ENCODE measurements at regions not wholly inside any gene's neighbourhood (a gene's known extent, or its start where the extent isn't known, plus 50 kb on each side); places are given as distances from the start of the nearest gene placed in this dataset.
A peak's percentile ranks its signal among the peaks of the same experiment; 100 is the strongest.

GRCh38 chr5:128665747-128666355 lies 127.8 kb upstream of the FBN2 start:
- H3K27ac ChIP-seq (ENCODE audit: low read length), result no peak overlapping the region
- H3K27me3 ChIP-seq (ENCODE audit: control insufficient read depth, insufficient read depth, low read length), result no peaks in the 10 kb centered on the region
- no peak overlapping the region for H3K4me3 ChIP-seq (ENCODE audit: low read length)
- no peaks in the 10 kb centered on the region for H3K4me1 ChIP-seq (ENCODE audit: control insufficient read depth, insufficient read depth, low read length)
- H3K36me3 ChIP-seq (ENCODE audit: control insufficient read depth, insufficient read depth, low read length), result no peaks in the 10 kb centered on the region
- no peaks in the 10 kb centered on the region for H3K9me3 ChIP-seq (ENCODE audit: control insufficient read depth, low read depth, low read length)
- WGBS (ENCODE audit: insufficient coverage, low lambda C conversion rate), result 80% methylated on average over 1 of the region's 5 CpGs
- no peak for DNase-seq

GRCh38 chr5:128667152-128667551 lies 129.1 kb upstream of the FBN2 start:
- Histone ChIP-seq H3K4me1 (ENCODE audit: control insufficient read depth, insufficient read depth, low read length) (no peaks in the 10 kb centered on the region), H3K9me3 (ENCODE audit: control insufficient read depth, low read depth, low read length) (no peaks in the 10 kb centered on the region), H3K27ac (ENCODE audit: low read length) (no peak overlapping the region), H3K4me3 (ENCODE audit: low read length) (no peak overlapping the region), H3K27me3 (ENCODE audit: control insufficient read depth, insufficient read depth, low read length) (no peaks in the 10 kb centered on the region), H3K36me3 (ENCODE audit: control insufficient read depth, insufficient read depth, low read length) (no peaks in the 10 kb centered on the region)
- WGBS (ENCODE audit: insufficient coverage, low lambda C conversion rate), result no CpG with 5 or more reads among the region's 1 CpG
- no peak for DNase-seq

- no CpG with 5 or more reads among the region's 1 CpG for WGBS (ENCODE audit: insufficient coverage, low lambda C conversion rate)
- Histone ChIP-seq H3K27me3 (ENCODE audit: control insufficient read depth, insufficient read depth, low read length) (no peaks in the 10 kb centered on the region), H3K4me1 (ENCODE audit: control insufficient read depth, insufficient read depth, low read length) (no peaks in the 10 kb centered on the region), H3K27ac (ENCODE audit: low read length) (no peak overlapping the region), H3K4me3 (ENCODE audit: low read length) (no peak overlapping the region), H3K36me3 (ENCODE audit: control insufficient read depth, insufficient read depth, low read length) (no peaks in the 10 kb centered on the region), H3K9me3 (ENCODE audit: control insufficient read depth, low read depth, low read length) (no peaks in the 10 kb centered on the region)
- no peak for DNase-seq
These were observed 129.7 kb upstream of the FBN2 start for GRCh38 chr5:128667751-128668150.

- H3K9me3 ChIP-seq (ENCODE audit: control insufficient read depth, low read depth, low read length), result no peaks in the 10 kb centered on the region
- DNase-seq, result no peak
- H3K36me3 ChIP-seq (ENCODE audit: control insufficient read depth, insufficient read depth, low read length), result no peaks in the 10 kb centered on the region
- H3K27ac ChIP-seq (ENCODE audit: low read length), result no peak overlapping the region
- H3K4me3 ChIP-seq (ENCODE audit: low read length), result no peak overlapping the region
- no peaks in the 10 kb centered on the region for H3K4me1 ChIP-seq (ENCODE audit: control insufficient read depth, insufficient read depth, low read length)
- WGBS (ENCODE audit: insufficient coverage, low lambda C conversion rate), result 100% methylated on average over 2 of the region's 6 CpGs
- H3K27me3 ChIP-seq (ENCODE audit: control insufficient read depth, insufficient read depth, low read length), result no peaks in the 10 kb centered on the region
These were observed 130.9 kb upstream of the FBN2 start for GRCh38 chr5:128668921-128669320.

- no peak overlapping the region for H3K27ac ChIP-seq (ENCODE audit: low read length)
- no peaks in the 10 kb centered on the region for H3K9me3 ChIP-seq (ENCODE audit: control insufficient read depth, low read depth, low read length)
- no peak overlapping the region for H3K4me3 ChIP-seq (ENCODE audit: low read length)
- H3K36me3 ChIP-seq (ENCODE audit: control insufficient read depth, insufficient read depth, low read length), result no peaks in the 10 kb centered on the region
- H3K27me3 ChIP-seq (ENCODE audit: control insufficient read depth, insufficient read depth, low read length), result no peaks in the 10 kb centered on the region
- no peak for DNase-seq
- WGBS (ENCODE audit: insufficient coverage, low lambda C conversion rate), result no CpG with 5 or more reads among the region's 2 CpGs
- no peaks in the 10 kb centered on the region for H3K4me1 ChIP-seq (ENCODE audit: control insufficient read depth, insufficient read depth, low read length)
These were observed 131.8 kb upstream of the FBN2 start for GRCh38 chr5:128669803-128670202.

- Histone ChIP-seq H3K36me3 (ENCODE audit: control insufficient read depth, insufficient read depth, low read length) (no peaks in the 10 kb centered on the region), H3K27ac (ENCODE audit: low read length) (no peak overlapping the region), H3K4me3 (ENCODE audit: low read length) (no peak overlapping the region), H3K4me1 (ENCODE audit: control insufficient read depth, insufficient read depth, low read length) (no peaks in the 10 kb centered on the region), H3K9me3 (ENCODE audit: control insufficient read depth, low read depth, low read length) (no peaks in the 10 kb centered on the region), H3K27me3 (ENCODE audit: control insufficient read depth, insufficient read depth, low read length) (no peaks in the 10 kb centered on the region)
- DNase-seq, result no peak
- WGBS (ENCODE audit: insufficient coverage, low lambda C conversion rate), result no CpG with 5 or more reads among the region's 2 CpGs
These were observed 133.9 kb upstream of the FBN2 start for GRCh38 chr5:128671943-128672342.

- Histone ChIP-seq H3K9me3 (ENCODE audit: control insufficient read depth, low read depth, low read length) (no peaks in the 10 kb centered on the region), H3K4me3 (ENCODE audit: low read length) (no peak overlapping the region), H3K27ac (ENCODE audit: low read length) (no peak overlapping the region), H3K4me1 (ENCODE audit: control insufficient read depth, insufficient read depth, low read length) (no peaks in the 10 kb centered on the region), H3K36me3 (ENCODE audit: control insufficient read depth, insufficient read depth, low read length) (no peaks in the 10 kb centered on the region), H3K27me3 (ENCODE audit: control insufficient read depth, insufficient read depth, low read length) (no peaks in the 10 kb centered on the region)
- 89% methylated on average over 2 of the region's 3 CpGs for WGBS (ENCODE audit: insufficient coverage, low lambda C conversion rate)
- no peak for DNase-seq
These were observed 135.0 kb upstream of the FBN2 start for GRCh38 chr5:128673000-128673399.

- H3K27ac ChIP-seq (ENCODE audit: low read length), result no peak overlapping the region
- no peaks in the 10 kb centered on the region for H3K36me3 ChIP-seq (ENCODE audit: control insufficient read depth, insufficient read depth, low read length)
- DNase-seq, result no peak
- H3K4me1 ChIP-seq (ENCODE audit: control insufficient read depth, insufficient read depth, low read length), result no peaks in the 10 kb centered on the region
- no peaks in the 10 kb centered on the region for H3K9me3 ChIP-seq (ENCODE audit: control insufficient read depth, low read depth, low read length)
- no peaks in the 10 kb centered on the region for H3K27me3 ChIP-seq (ENCODE audit: control insufficient read depth, insufficient read depth, low read length)
- H3K4me3 ChIP-seq (ENCODE audit: low read length), result no peak overlapping the region
- 60% methylated on average over 1 of the region's 1 CpG for WGBS (ENCODE audit: insufficient coverage, low lambda C conversion rate)
These were observed 135.4 kb upstream of the FBN2 start for GRCh38 chr5:128673411-128673957.

- WGBS (ENCODE audit: insufficient coverage, low lambda C conversion rate), result no CpG with 5 or more reads among the region's 3 CpGs
- Histone ChIP-seq H3K4me3 (ENCODE audit: low read length) (no peak overlapping the region), H3K27me3 (ENCODE audit: control insufficient read depth, insufficient read depth, low read length) (no peaks in the 10 kb centered on the region), H3K27ac (ENCODE audit: low read length) (no peak overlapping the region), H3K9me3 (ENCODE audit: control insufficient read depth, low read depth, low read length) (no peaks in the 10 kb centered on the region), H3K36me3 (ENCODE audit: control insufficient read depth, insufficient read depth, low read length) (no peaks in the 10 kb centered on the region), H3K4me1 (ENCODE audit: control insufficient read depth, insufficient read depth, low read length) (no peaks in the 10 kb centered on the region)
- DNase-seq, result no peak
These were observed 135.9 kb upstream of the FBN2 start for GRCh38 chr5:128673970-128674369.

- Histone ChIP-seq H3K9me3 (ENCODE audit: control insufficient read depth, low read depth, low read length) (no peaks in the 10 kb centered on the region), H3K36me3 (ENCODE audit: control insufficient read depth, insufficient read depth, low read length) (no peaks in the 10 kb centered on the region), H3K27ac (ENCODE audit: low read length) (no peak overlapping the region), H3K4me1 (ENCODE audit: control insufficient read depth, insufficient read depth, low read length) (no peaks in the 10 kb centered on the region), H3K27me3 (ENCODE audit: control insufficient read depth, insufficient read depth, low read length) (no peaks in the 10 kb centered on the region), H3K4me3 (ENCODE audit: low read length) (no peak overlapping the region)
- DNase-seq, result peak; percentile 3 to 7
- WGBS (ENCODE audit: insufficient coverage, low lambda C conversion rate), result no CpG with 5 or more reads among the region's 3 CpGs
These were observed 136.9 kb upstream of the FBN2 start for GRCh38 chr5:128674837-128675446.

GRCh38 chr5:128681096-128681495 lies 143.1 kb upstream of the FBN2 start:
- H3K4me1 ChIP-seq (ENCODE audit: control insufficient read depth, insufficient read depth, low read length), result no peaks in the 10 kb centered on the region
- no peaks in the 10 kb centered on the region for H3K27me3 ChIP-seq (ENCODE audit: control insufficient read depth, insufficient read depth, low read length)
- H3K9me3 ChIP-seq (ENCODE audit: control insufficient read depth, low read depth, low read length), result no peaks in the 10 kb centered on the region
- no CpG with 5 or more reads among the region's 5 CpGs for WGBS (ENCODE audit: insufficient coverage, low lambda C conversion rate)
- DNase-seq, result no peak
- H3K36me3 ChIP-seq (ENCODE audit: control insufficient read depth, insufficient read depth, low read length), result no peaks in the 10 kb centered on the region
- no peak overlapping the region for H3K27ac ChIP-seq (ENCODE audit: low read length)
- no peak overlapping the region for H3K4me3 ChIP-seq (ENCODE audit: low read length)

Data from large intestine (tissue), 3 donors.